ENCODE measurements at regions not wholly inside any gene's neighbourhood (a gene's known extent, or its start where the extent isn't known, plus 50 kb on each side); places are given as distances from the start of the nearest gene placed in this dataset.

- no peak for TF ChIP-seq CTCF (IDR thresholded peaks at IDR 0.05)
- no peak for TF ChIP-seq POLR2A (IDR thresholded peaks at IDR 0.05)
These were observed 60.9 kb upstream of the MAGI1 start for GRCh38 chr3:66099541-66100065.

Data from heart left ventricle (tissue), 13 donors.